Occipital lobe (tissue), 1 donor: ENCODE measurements at regions not wholly inside any gene's neighbourhood (a gene's known extent, or its start where the extent isn't known, plus 50 kb on each side); places are given as distances from the start of the nearest gene placed in this dataset.
"Not testable (repeated sequence)": the region's sequence is repeated elsewhere in the genome, so short reads cannot be mapped to it uniquely, and the experiment has no call there.

Experiments used
- DNase-seq: peaks from one replicate; lab custom pipeline; 2025; lab: John Stamatoyannopoulos, UW

DNA sequence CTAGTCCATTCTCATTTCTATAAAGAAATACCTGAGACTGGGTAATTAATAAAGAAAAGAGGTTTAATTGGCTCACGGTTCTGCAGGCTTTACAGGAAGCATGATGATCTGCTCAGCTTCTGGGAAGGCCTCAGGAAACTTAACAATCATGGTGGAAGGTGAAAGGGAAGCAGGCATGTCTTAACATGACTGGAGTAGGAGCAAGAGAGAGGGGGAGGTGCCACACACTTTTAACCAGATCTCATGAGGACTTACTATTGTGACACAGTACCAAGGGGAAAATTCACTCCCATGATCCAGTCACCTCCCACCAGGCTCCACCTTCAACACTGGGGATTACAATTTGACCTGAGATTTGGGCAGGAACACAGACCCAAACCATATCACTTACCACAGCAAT is 310.1 kb downstream of the SH3GL2 start:
- DNase-seq = not testable (repeated sequence)

DNA sequence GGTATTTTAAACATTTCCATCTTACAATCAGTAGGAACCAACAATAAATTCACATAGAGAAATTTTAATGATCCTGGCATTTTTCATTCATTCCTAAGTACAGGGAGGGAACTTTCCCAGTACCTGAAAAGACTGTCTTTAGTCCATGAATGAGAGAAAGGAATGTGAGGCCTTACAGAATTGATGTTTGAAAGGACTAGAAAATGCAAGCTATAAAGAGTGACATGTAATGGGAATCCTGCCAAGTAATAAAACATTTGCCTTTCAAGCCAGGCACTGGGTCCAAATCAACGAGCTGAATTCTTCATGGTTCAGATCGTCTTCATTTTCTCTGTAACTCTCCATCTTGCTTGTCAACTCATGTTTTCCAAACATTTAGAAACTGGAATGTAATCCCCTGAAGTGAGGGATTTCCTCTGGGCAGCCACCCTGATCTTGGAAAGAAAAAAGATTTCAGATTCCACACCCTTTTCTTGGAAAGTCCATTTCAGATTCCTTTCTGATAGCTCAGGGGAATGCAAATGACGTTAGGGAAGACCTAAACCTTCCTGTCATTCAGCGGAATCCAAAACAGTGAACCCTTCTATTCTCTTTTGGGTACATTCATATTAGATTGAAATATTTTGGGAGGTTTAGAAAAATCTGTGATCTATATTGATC is 315.8 kb downstream of the SH3GL2 start:
- DNase-seq = no peak

DNA sequence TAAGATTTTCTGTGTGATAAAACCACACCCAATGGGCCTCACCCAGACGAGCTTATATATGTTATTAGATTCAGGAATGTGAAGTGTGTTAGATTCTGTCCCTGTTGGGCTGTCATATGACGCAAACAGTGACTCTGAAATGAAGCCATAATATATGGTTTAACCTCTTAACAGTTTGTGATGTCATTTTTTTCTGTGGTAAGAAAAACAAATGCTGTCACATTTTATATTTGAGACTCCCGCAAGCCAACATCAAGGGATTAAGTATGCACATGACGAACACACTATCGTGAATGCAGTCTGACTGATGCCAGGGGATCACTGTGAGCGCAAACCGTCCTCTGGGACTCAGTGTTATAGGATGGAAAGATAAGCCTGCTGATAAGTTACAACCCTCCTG is 321.7 kb downstream of the SH3GL2 start:
- DNase-seq = no peak

DNA sequence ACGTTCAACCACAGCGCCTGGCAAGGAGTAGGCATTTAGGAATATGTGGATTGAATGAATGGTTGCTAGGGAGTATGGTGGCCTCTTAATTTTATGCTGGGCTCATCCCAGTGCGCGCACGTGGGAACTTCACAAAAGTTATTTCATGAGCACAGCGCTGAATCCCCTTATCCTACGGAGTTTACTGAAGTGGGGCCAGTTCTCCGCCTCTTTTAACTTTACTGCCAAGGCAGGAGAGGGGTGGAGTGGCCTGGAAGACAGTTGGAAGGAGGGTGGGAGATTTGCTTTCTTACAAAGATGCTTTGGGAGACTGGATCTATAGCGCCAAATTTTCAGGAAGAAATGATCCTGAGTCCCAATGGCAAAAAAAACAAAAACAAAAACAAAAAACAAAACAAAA is 326.5 kb downstream of the SH3GL2 start:
- DNase-seq = no peak

DNA sequence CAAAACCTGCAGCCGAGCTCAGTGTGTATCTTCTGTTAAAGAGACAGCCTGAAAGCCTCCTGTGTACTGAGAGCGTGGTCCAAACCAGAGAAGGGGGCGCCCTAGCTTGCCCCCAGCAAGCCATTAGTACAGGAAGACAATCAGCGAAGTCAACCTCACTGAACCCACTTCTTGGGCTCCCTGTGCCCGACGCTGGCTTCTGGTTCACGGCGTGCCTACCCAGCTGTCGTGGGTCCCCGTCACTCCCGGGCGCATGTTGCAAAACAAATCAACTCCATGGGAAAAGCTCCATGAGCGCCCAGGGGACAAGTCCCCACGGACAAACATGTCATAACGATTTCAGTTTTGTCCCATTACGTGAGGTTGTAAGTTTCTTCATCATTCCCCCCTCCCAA is 326.9 kb downstream of the SH3GL2 start:
- DNase-seq = no peak

DNA sequence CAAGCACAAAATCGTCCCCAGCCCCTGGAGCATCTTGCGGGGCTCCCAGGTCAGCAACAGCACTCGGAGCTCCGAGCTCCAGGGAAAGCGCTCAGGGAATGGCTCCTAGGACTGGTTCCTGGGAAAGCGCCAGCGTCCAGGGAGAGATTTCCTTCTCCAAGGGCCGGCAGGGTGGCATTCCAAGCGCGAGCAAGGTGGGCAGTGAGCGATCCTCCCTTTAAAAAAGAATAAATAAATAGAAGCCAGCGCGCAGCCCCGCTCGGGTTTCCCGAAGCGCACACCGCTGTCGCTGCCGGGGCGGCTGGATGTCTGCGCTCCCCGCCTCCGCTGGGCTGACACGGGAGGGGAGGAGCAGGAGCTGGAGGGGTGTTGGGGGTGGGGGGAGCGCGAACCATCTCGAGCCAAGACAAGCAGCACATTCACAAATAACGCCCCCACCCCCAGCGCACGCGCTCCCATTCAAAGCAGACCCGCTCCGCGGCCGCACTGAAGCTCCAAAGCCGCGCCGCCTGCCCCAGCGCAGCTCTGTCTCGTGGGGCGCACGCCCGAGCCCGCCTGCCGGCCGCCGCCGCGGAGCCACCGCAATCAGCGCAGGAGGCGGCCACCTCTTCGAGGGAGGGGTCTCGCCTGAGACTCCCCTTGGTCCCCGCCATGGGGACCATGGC is 327.4 kb downstream of the SH3GL2 start:
- no peak for DNase-seq

DNA sequence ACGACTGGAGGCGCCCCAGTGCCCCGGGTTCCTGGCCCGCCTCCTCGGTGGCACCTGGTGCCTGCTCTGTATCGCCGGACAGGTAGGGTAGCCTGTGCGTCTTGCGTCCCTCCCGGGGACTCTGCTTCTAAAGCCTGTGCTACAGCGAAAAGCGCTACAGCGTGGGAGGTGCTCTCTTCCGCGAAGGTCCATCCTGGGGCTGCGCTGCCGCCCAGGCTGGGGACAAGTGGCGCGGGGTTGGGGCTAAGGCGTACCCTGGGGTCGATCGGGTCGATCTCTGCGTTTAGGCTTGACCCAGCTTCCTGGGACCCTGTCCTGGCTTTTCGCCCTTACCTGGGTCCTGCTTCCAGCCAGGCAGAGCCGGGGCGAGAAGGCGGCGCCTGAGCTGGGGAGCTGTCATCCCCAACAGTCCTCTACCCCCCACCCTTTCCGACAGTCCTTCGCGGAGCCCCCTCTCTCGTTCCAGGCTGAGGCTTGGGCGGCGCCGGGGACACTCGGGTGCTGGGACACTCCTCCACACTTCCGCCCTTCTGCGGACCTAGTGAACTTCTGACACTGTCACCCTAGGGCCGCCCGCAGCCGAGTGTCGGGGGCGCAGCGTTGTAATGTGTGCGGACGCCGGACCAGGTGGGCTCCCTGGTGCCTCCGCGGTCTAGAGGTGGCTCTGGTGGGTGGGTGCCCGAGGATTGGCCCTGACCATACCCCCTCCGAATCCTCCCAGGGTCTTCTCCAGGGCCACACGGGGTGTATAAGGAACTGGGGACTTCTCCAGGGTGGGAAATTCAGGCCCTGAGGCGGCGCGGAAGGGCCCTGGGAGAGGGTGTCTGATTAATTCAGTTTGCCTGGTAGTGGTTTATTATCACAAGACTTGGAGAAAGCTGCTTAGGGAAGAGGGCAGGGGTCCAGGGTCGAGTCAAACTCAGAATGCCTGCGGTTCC is 328.2 kb downstream of the SH3GL2 start:
- no peak for DNase-seq

DNA sequence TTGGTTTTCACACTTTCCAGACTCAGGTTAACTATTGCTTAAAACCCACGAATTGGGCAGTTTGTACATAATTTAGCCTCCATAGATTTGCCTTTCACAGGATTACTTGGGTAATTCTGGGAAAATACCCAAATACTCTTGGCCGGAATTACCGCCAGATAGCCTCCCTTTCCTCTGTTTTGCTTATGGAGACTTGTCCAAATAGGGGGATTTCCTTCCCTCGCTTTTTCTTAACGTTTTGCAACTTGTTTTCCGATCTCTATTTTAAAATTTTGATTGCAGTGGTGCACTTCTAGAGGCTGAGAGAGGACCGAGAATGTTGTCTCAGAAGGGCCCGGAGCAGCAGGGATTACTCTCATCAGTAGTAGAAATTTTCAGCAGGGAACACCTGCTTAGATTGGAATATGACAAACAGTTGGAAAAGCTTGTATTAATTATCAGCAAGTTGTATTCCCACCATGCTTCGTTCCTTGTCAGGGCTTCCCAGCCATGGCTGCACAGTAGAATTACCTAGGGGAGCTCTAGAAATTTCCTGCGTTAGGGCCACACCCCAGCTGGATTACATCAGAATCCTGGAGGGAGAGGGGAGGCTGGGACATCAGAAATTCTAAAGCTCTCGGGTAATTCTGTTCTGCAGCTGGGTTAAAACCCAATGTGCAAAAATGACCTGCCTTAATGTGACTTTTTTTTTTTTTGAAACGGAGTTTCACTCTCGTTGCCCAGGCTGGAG is 329.1 kb downstream of the SH3GL2 start:
- no peak for DNase-seq

DNA sequence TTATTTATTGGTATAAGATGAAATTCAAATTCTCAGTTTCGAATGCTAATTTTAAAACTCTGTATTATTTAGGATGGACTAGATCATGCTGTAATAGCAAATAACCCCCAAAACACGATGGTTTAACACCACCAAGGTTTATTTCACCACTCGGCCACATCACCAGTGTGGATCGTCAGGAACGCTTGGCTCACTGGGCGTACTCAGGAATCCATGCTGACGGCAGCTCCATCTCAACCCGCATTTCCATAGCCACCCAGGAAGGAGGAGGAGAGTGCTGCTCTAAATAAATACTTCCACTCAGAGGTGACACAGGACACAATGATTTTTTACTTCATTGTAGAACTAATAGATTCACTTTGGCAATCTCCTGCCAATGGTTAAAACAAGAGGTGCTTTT is 347.4 kb downstream of the SH3GL2 start:
- no peak for DNase-seq

DNA sequence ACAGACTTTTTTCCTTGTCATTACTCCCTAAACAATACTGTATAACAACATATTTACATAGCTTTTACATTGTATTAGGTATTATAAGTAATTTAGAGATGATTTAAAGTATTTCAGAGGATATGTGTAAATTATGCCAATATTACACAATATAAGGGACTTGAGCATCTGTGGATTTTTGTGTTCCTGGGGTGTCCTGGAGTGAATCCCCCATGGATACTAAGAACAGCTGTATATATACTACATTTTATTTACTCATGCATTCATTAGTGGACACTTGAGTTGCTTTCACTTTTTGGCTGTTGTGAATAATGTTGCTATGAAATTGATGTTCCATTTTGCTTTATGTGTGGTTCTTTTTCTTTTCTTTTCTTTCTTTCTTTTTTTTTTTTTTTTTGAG is 348.8 kb downstream of the SH3GL2 start:
- DNase-seq = no peak

DNA sequence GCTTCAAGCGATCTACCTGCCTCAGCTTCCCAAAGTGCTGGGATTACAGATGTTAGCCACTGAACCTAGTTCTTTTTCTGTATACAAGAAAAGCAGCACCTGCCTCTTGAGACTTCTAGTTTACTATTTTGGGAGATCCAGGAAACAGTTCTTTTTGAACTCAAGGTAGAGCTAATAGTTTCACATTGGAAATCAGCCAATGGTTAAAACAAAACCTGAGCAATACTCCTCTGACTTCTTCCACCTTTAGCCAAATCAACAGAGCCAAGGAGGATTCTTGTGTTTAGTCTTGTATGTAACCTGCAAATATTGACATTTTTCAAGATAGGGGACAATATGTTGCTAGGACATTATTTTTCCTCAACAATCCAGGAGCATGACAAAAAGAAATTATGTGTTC is 349.4 kb downstream of the SH3GL2 start:
- no peak for DNase-seq

DNA sequence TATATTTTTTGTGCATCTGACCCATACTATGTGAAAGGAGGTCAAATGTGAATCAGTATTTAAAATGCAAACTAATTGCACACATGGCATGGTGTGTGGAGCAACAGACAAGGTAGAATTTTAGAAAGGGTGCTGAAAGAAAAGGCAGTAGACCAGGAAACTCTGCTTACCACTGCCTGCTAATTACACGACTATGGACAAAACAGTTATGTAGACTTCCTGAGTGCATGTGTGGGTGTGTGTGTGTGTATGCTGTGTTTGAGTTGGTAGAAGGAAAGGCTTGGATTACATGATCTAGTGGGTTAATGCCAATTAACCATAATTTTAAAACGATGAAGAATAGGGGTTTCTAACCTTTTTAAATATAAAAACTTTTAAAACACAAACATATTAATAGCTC is 349.9 kb downstream of the SH3GL2 start:
- no peak for DNase-seq

DNA sequence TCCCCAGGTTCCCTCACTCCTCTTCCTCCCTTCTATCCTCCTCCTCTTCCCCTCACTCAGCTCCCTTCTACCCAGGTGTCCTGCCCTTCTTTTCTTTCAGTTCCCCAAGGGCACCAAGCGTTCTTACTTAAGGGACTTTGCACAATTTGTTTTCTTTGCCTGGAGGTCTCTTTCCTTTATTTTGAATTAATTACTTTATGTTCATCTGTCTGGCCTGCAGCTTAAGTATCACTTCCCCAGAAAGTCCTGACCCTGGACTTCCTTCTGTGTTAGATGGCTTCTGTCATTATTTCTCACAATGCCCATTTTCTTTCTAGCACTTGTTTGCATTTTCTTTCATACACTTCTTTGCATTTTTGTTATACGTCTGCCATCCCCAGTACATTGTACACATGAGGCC is 350.6 kb downstream of the SH3GL2 start:
- DNase-seq = no peak

DNA sequence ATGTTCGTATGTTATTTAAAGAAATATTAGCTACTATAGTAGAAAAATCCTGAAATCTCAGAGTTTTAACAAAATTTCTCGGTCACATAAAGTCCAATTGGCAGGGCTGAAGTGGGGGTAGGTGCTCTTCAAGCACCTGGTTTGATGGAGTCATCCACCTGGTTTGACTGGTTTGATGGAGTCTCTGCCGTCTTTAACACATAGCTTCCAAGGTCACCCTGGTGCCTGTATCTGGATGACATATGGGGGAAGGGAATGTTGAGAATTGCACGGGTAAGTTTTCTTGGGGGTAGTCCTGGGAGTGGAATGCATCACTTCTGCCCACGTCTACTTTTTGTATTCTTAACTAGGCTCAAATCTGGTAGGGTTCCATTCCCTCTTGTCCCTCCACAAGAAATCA is 351.2 kb downstream of the SH3GL2 start:
- no peak for DNase-seq

DNA sequence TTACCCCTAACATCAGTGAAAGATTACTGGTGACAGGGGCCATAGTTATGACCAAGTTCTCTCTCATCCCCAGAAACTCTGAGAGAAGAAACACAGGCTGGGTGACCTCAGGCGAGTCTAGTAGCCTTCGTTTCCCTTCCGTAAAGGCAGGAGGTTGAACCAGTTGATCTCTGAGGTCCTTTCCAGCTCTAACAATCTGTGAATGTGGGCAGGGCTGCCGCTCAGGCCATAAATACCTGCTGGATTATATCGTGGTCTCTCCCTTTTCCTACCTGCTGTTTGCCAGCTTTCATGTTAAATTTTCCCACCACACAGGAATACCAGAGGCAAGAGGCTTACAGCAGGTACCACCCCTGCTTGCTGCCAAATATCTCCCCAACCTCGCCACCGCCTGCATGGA is 357.5 kb downstream of the SH3GL2 start:
- DNase-seq = no peak

DNA sequence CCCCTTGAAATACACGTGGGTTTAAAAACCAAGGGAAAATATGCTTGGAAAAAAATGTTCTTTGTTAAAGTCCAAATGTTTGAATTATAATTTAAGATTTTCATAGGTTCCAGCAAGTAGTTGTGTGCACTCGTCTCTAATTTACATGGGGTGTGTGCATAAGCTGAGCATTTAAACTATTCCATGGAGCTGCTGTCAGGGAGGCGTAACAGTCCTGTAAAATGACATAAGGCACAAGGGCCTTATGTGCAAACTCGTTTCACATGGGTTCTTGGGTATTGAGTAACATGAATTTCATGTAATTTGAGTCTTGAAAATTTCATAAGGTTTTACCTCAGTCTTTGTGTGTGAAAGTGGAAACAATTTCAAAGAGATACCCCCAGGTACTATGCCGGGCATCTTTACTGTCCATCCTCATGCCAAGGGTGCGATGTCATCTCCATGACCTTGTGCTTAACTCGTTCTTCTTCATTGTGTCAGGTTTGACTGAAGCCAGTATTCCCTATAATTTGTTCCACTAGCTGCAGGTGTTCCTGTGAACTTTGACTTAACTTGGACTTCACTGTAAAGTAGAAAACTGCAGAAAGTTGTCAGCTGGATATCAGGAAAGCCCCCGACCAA is 359.3 kb downstream of the SH3GL2 start:
- DNase-seq = no peak

DNA sequence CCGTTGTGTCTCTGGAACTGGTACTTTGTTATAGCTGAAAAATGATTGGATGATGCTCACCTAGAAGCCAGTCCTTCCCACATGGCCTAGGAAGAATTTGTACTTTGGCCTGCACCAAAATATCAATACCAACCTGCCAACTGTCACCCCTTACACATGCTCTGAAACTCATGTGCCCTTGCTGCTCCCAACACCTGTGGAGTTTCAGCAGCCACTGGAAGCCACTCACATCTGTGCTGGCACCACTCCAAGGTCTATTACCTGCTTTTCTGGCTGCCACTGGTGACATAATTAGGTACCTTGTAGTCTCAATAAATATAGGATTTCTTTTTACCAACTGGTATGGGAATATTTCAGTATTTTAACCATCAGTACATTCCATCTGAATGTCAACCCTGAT is 363.6 kb downstream of the SH3GL2 start:
- DNase-seq = no peak

DNA sequence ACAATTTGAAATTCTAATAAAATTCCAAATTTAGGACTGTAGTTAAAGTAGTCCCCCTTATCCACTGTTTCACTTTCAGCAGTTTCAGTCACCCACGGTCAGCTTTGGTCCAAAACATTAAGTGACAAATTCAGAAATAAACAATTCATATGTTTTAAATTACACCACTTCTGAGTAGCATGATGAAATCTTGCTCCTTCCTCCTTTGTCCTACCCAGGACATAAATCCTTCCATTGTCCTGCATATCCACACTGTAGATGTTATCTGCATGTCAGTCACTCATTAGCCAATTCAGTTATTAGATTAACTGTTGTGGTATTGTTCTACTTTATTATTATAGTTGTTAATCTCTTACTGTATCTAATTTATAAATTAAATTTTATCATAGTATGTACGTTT is 376.5 kb downstream of the SH3GL2 start:
- DNase-seq = no peak

DNA sequence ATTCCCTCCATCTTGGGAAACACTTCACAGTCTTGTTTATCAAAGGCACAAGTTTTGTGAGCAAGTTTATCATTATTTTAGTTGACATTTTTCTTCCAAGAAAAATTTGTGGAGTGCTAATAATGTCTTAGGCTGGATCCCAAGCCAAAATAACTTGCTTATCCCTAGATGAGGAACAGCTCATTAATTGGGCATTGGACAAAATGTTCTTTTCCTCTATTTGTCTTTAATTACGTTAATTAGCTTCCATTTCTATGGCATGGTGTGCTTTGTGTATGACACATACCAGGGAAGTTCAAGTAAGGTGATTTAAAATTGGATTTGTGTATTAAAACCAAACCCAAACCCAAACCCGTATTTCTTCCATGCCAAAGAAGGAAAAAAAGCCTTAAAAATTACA is 379.5 kb downstream of the SH3GL2 start:
- DNase-seq = no peak

DNA sequence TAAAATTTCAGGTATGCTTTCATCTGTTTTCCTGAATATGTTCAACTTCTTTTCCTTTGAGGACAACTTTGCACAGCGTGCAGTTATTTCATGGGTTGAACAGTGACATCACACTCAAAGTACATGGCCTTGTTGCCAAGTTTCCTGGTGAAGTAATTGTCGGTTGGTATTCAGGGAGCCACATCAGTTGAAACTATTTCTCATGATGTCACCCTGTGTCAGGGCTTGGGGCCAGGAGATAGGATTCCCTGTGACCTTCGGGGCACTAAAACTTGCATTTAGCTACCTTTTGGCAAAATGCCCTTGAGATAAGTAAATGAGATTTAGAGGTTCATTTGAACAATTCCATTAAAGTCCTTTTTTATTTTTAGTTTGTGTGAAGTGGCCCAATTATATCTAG is 383.9 kb downstream of the SH3GL2 start:
- DNase-seq = no peak

DNA sequence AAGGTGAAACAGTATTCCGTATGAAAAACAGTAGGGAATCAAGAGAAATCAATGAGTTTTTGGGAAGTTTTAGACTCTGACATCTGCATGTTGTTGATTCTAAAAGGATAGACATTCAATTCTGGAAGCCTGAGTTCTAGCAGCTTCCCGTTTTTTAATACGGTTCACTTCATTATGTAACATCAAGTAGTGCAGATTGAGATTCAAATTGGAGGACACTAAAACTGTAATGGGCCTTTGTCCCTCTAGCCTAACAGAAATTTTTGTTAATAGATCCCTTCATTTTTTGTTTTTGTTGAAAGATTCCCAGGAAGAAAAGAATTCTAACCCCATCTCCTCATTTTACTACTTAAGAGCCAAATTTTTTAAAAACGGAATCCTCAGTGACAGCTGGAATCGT is 384.6 kb downstream of the SH3GL2 start:
- DNase-seq = no peak
